Fibroblast of gingiva (primary cell): ENCODE measurements at regions not wholly inside any gene's neighbourhood (a gene's known extent, or its start where the extent isn't known, plus 50 kb on each side); places are given as distances from the start of the nearest gene placed in this dataset.
"Not testable (repeated sequence)": the region's sequence is repeated elsewhere in the genome, so short reads cannot be mapped to it uniquely, and the experiment has no call there.

Experiments
- DNase-seq: peaks from one replicate; pipeline ENCODE4 v3.0.0-alpha.2; 2011; ENCODE audit warnings: low read depth

- no peak for DNase-seq
Observed at GRCh38 chrX:121169099-121170035, 122.0 kb downstream of the GLUD2 start.

- no peak for DNase-seq
Observed at GRCh38 chrX:121172703-121173102, 125.3 kb downstream of the GLUD2 start.

GRCh38 chrX:121179972-121180371, 132.6 kb downstream of the GLUD2 start:
- DNase-seq = no peak

- DNase-seq = no peak
Observed at GRCh38 chrX:121191779-121192178, 144.4 kb downstream of the GLUD2 start.

GRCh38 chrX:121195719-121196118, 148.3 kb downstream of the GLUD2 start:
- DNase-seq = no peak

- not testable (repeated sequence) for DNase-seq
Observed at GRCh38 chrX:121196872-121197444, 149.5 kb downstream of the GLUD2 start.

- no peak for DNase-seq
Observed at GRCh38 chrX:121208563-121208962, 161.2 kb downstream of the GLUD2 start.

- no peak for DNase-seq
Observed at GRCh38 chrX:121216641-121217374, 169.4 kb downstream of the GLUD2 start.

GRCh38 chrX:121221322-121221977, 174.0 kb downstream of the GLUD2 start:
- DNase-seq = no peak

- no peak for DNase-seq
Observed at GRCh38 chrX:121227888-121228287, 180.5 kb downstream of the GLUD2 start.

GRCh38 chrX:121231566-121232358, 184.4 kb downstream of the GLUD2 start:
- no peak for DNase-seq

- DNase-seq = no peak
Observed at GRCh38 chrX:121236040-121236439, 188.6 kb downstream of the GLUD2 start.

GRCh38 chrX:121238093-121238492, 190.7 kb downstream of the GLUD2 start:
- DNase-seq = no peak

- no peak for DNase-seq
Observed at GRCh38 chrX:121244511-121244910, 197.1 kb downstream of the GLUD2 start.

- no peak for DNase-seq
Observed at GRCh38 chrX:121245763-121246162, 198.4 kb downstream of the GLUD2 start.

GRCh38 chrX:121254336-121254735, 206.9 kb downstream of the GLUD2 start:
- peak; percentile 0 for DNase-seq

- DNase-seq = peak; percentile 36
Observed at GRCh38 chrX:121256647-121257046, 209.2 kb downstream of the GLUD2 start.

GRCh38 chrX:121258545-121258944, 211.1 kb downstream of the GLUD2 start:
- DNase-seq = no peak

GRCh38 chrX:121259170-121259569, 211.8 kb downstream of the GLUD2 start:
- DNase-seq = no peak

GRCh38 chrX:121260596-121261240, 213.3 kb downstream of the GLUD2 start:
- no peak for DNase-seq

- no peak for DNase-seq
Observed at GRCh38 chrX:121283921-121284320, 236.5 kb downstream of the GLUD2 start.
